Naive thymus-derived CD8-positive, alpha-beta T cell (primary cell): ENCODE measurements at regions not wholly inside any gene's neighbourhood (a gene's known extent, or its start where the extent isn't known, plus 50 kb on each side); places are given as distances from the start of the nearest gene placed in this dataset.

Source experiments
- ATAC-seq, 2 donors: fragments of 150-1000 bp; cut with Tn5 transposase in 1 of 2; sonication (Bioruptor Pico), chemical (Tn5 transposase) in 1 of 2; 1 replicate in 1 of 2; 2 replicates in 1 of 2; pipeline ENCODE4 v1.10.0; 2021; ENCODE audit warnings: mild to moderate bottlenecking in 2 of 2, moderate library complexity in 2 of 2
- POLR2A ChIA-PET: fragments of 350-600 bp; sonication (Branson Sonifier 250); formaldehyde crosslinking; loops from one replicate; lab custom pipeline; 2021; ENCODE audit warnings: antibody characterized with exemption; lab: Charles Lee
- DNase-seq, 10 donors: peaks; one replicate each; pipeline versions ENCODE4 v3.0.0 to v3.0.0-alpha.2; 2020 to 2022
- H3K27ac Mint-ChIP-seq, 10 donors: one replicate each; pipeline ENCODE4 v1.8.0; 2020 to 2022; ENCODE audit warnings: mild to moderate bottlenecking in 10 of 10, mixed read lengths in 10 of 10, moderate library complexity in 4 of 10, inconsistent platforms in 1 of 10
- H3K27me3 Mint-ChIP-seq, 5 donors: one replicate each; pipeline ENCODE4 v1.8.0; 2021 to 2022; ENCODE audit warnings: mixed read lengths in 5 of 5
- H3K36me3 Mint-ChIP-seq, 3 donors: one replicate each; pipeline ENCODE4 v1.8.0; 2020 to 2022; ENCODE audit warnings: mixed read lengths in 3 of 3, mild to moderate bottlenecking in 2 of 3, inconsistent platforms in 1 of 3
- H3K4me1 Mint-ChIP-seq, 4 donors: one replicate each; pipeline ENCODE4 v1.8.0; 2021 to 2022; ENCODE audit warnings: mixed read lengths in 4 of 4
- H3K4me3 Mint-ChIP-seq, 10 donors: one replicate each; pipeline ENCODE4 v1.8.0; 2020 to 2022; ENCODE audit warnings: mild to moderate bottlenecking in 10 of 10, mixed read lengths in 10 of 10, moderate library complexity in 6 of 10, inconsistent platforms in 1 of 10
- H3K9me3 Mint-ChIP-seq, 9 donors: one replicate each; pipeline ENCODE4 v1.8.0; 2020 to 2022; ENCODE audit warnings: mixed read lengths in 9 of 9, mild to moderate bottlenecking in 3 of 9, inconsistent platforms in 1 of 9, moderate library complexity in 1 of 9

DNA sequence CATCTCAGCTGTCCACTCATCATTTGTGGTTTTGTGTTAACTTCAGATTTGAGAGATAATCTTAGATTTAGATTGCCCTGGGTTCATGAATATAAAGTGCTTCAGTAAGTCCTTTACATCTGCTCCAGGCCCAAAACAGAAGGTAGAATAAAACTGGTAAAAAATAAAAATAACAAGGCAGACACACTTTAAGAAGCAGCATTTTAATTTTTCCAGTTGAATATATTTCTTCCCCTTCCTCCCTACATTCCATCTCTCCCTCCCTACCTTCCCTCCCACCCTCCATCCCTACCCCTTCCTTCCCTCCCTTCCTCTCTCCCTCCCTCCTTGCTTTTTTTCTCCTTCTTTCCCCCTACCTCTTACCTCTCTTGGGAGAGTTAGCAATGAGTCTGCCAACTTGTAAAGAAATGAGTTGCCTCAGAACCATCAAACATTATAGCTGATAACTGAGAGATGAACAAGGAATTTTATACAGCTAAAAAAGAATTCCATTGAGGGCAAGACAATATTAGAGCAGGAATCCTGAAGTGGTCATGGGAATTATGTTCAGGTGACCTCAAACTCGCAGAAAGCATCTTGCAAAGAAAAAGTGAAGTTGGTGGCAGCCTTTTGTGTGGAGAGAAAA is 145.0 kb upstream of the SOX4 start:
- Mint-ChIP-seq H3K4me1 (peaks cover 0 to 4% (median 0%) of the 10 kb centered on the region in 4 donors), H3K27me3 (peaks cover 0 to 8% (median 1%) of the 10 kb centered on the region in 5 donors), H3K9me3 (no peaks in the 10 kb centered on the region), H3K36me3 (no peaks in the 10 kb centered on the region), H3K4me3 (no peak overlapping the region), H3K27ac (no peak overlapping the region)
- no peak for DNase-seq
- POLR2A ChIA-PET: no interaction called here
- ATAC-seq: no peak

DNA sequence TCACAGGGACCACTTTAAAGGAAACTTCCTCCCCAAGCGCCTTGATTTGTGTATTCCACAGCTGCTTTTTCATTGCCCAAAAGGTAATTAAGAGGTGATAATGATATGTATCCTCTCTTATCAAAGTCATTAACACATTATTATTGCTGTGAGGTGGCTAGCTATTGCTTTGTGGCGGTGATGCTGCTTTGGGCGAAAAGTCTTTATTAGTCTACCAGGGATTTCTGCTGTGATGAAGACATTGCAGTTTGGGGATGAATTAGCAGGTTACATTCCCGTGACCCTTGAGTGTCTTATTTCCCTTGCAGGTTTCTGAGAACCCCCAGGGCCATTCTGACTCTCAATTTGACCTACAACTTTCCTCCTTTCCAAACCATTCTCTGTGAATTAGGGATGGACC is 143.4 kb upstream of the SOX4 start:
- Mint-ChIP-seq H3K27ac (no peak overlapping the region), H3K36me3 (no peaks in the 10 kb centered on the region), H3K4me3 (no peak overlapping the region), H3K9me3 (no peaks in the 10 kb centered on the region), H3K27me3 (peaks cover 0 to 7% (median 1%) of the 10 kb centered on the region in 5 donors), H3K4me1 (peaks cover 0 to 2% (median 0%) of the 10 kb centered on the region in 4 donors)
- DNase-seq: no peak
- POLR2A ChIA-PET: no interaction called here
- no peak for ATAC-seq

DNA sequence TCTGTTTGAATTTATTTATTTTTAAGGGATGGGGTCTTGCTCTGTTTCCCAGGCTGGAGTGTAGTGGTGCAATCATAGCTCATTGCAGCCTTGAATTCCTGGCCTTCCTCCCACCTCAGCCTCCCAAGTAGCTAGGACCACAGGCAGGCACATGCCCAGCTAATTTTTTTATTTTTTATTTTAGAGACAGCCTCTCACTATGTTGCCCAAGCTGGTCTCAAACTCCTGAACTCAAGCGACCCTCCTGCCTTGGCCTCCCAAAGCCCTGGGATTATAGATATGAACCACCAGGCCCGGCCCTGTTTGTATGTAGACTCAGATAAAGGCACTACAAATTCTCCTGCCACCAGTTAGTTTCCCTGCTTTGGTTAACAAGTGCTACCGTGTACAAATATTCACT is 142.9 kb upstream of the SOX4 start:
- no peaks in the 10 kb centered on the region for H3K9me3 Mint-ChIP-seq
- ATAC-seq (no peak), DNase-seq (no peak)
- peaks cover 0 to 6% (median 1%) of the 10 kb centered on the region in 5 donors for H3K27me3 Mint-ChIP-seq
- no peak overlapping the region for H3K4me3 Mint-ChIP-seq
- H3K36me3 Mint-ChIP-seq: no peaks in the 10 kb centered on the region
- H3K4me1 Mint-ChIP-seq: no peaks in the 10 kb centered on the region
- H3K27ac Mint-ChIP-seq: no peak overlapping the region
- POLR2A ChIA-PET: no interaction called here

DNA sequence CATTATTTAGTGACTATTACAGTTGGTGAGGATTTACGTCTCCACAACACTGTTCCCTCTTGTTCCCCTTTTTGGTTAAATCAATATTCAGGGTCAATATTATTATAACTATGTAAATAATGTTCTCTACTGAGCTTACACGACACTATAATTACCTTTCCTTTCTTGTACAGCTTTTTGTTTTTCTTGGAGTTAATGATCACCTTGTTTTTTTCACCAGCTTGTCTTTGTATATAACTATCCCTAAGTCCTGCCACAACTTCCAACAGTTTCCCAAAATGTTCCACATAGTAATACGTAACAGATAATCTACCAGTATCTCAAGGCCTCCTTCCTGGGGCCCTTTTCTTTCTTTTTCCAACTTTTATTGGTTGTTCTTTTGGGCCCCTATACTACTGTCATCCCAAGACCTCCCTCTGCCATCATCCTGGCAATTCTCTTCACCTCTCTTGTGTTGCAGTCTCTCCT is 142.0 kb upstream of the SOX4 start:
- POLR2A ChIA-PET: no interaction called here
- peaks cover 0 to 8% (median 1%) of the 10 kb centered on the region in 5 donors for H3K27me3 Mint-ChIP-seq
- H3K4me1 Mint-ChIP-seq: no peaks in the 10 kb centered on the region
- no peak overlapping the region for H3K4me3 Mint-ChIP-seq
- H3K36me3 Mint-ChIP-seq: no peaks in the 10 kb centered on the region
- H3K27ac Mint-ChIP-seq: no peak overlapping the region
- ATAC-seq (no peak), DNase-seq (no peak)
- no peaks in the 10 kb centered on the region for H3K9me3 Mint-ChIP-seq

DNA sequence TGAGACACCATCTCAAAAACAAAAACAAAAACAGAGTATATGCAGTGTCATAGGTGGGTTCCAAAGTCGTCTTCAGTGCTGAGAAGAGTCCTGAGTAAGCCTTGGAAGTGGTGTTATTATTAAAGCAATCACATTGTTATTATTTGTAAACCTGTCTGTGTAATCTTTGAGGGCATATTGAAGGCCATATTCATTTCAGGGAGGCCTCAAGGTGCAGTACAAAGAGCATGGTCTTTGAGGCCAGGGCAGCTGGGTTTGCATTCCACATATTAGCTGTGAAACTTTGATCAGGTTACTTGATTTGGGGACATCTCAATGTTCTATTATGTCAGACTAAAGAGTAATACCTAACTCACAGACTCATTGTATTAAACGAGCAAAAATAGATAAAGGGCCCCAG is 139.3 kb upstream of the SOX4 start:
- no peaks in the 10 kb centered on the region for H3K4me1 Mint-ChIP-seq
- ATAC-seq (no peak), DNase-seq (no peak)
- H3K27me3 Mint-ChIP-seq: peaks cover 0 to 8% (median 1%) of the 10 kb centered on the region in 5 donors
- H3K36me3 Mint-ChIP-seq: no peaks in the 10 kb centered on the region
- POLR2A ChIA-PET: no interaction called here
- H3K27ac Mint-ChIP-seq: no peak overlapping the region
- H3K9me3 Mint-ChIP-seq: no peaks in the 10 kb centered on the region
- H3K4me3 Mint-ChIP-seq: no peak overlapping the region

DNA sequence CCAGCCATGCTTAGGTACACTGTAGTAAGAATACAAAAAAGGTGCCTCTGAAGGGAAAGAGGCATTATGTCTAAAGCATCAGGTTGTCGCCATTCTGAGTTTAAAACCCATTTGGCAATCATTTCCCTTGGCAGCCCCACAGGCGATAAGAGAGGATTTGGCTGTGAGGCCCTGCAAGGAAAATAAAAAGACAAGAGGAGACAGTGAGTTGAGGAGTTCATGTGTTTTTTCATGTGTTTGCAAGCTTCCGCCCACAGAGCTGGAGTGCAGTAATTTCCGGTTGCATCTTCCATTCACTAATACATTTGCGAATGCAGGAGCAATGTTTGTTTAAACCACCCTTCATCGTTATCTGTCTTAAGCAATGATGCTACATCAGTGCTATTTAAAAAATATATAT is 138.5 kb upstream of the SOX4 start:
- ATAC-seq (no peak), DNase-seq (no peak)
- Mint-ChIP-seq H3K4me1 (no peaks in the 10 kb centered on the region), H3K27ac (no peak overlapping the region), H3K27me3 (peaks cover 0 to 11% (median 1%) of the 10 kb centered on the region in 5 donors), H3K36me3 (no peaks in the 10 kb centered on the region), H3K9me3 (no peaks in the 10 kb centered on the region), H3K4me3 (no peak overlapping the region)
- POLR2A ChIA-PET: no interaction called here

DNA sequence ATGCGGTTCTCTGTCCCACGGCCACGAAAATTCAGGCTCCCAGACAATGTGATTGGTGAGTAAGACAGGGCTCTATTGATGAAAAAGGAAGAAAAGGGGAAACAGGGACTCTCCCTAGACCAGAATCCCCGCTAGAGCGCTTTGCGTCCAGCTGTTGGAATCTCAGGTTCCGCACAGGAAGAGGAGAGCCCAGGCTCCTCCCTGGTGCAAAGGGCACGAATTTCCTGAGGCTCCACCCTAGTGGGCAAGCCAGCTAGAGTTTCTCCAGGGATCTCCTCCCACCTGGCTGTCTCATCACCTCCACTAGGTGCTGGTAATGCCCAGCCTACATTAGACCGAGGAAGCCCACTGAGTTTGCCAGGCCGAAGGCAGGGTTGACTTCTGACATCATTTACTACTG is 135.9 kb upstream of the SOX4 start:
- no peak for ATAC-seq
- POLR2A ChIA-PET: no interaction called here
- Mint-ChIP-seq H3K27ac (no peak overlapping the region), H3K27me3 (peaks cover 0 to 8% (median 1%) of the 10 kb centered on the region in 5 donors), H3K9me3 (peaks cover 0 to 1% (median 0%) of the 10 kb centered on the region in 9 donors), H3K36me3 (no peaks in the 10 kb centered on the region), H3K4me1 (no peaks in the 10 kb centered on the region), H3K4me3 (no peak overlapping the region)
- DNase-seq: no peak

DNA sequence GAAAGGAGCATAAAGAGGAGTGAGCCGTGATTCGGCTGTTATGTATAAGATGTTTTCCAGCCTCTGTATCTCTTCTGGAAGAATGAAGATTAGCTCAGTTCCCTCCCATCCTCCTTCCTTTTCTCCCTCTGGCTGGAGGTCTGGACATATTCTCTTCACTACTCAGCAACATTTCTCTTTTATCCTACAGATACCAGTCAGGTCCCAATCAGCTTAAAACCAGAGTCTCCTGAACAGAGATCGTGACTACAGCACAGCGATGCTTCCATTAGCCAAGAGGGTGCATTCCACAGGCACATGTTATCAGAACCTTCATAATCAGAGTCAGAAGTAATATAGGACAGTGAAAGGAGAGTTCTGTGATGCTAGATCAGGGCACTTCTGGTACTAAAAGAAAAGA is 133.9 kb upstream of the SOX4 start:
- Mint-ChIP-seq H3K4me1 (no peaks in the 10 kb centered on the region), H3K9me3 (peaks cover 0 to 1% (median 0%) of the 10 kb centered on the region in 9 donors), H3K4me3 (no peak overlapping the region), H3K27ac (no peak overlapping the region), H3K27me3 (peaks cover 0 to 7% (median 1%) of the 10 kb centered on the region in 5 donors), H3K36me3 (no peaks in the 10 kb centered on the region)
- POLR2A ChIA-PET: no interaction called here
- DNase-seq (no peak), ATAC-seq (no peak)

DNA sequence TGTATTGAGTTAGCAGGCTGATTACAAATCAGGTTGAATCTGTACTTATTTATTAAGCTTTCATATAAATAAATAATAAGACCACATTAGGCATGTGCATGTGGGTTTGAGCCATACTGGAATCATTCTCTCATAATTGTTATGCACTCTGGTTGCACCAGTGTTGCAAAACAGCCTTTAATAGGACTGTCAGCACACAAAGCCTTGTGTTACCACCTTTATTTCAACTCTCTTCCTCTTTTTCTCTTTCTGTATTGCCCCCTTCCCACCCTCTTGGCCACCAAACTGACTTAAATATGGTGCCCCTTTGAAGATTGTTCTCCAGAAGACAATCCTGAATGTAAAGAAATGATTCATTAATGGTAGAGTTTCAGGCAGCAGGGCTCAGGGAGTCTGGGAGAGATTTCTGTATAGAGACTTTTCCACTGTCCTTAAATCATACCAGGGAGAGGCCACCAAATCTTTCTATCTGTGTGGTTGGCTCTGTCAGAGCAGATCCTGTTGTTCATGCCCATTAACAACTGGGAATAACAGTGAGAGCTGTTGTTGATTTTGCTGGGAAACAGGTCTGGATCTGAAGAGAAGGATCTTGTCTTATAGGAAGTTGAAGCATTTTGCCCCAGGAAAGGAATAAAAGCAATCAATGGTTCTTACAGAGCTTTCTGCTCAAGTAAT is 131.6 kb upstream of the SOX4 start:
- POLR2A ChIA-PET: no interaction called here
- Mint-ChIP-seq H3K36me3 (no peaks in the 10 kb centered on the region), H3K27ac (no peak overlapping the region), H3K9me3 (peaks cover 0 to 1% (median 0%) of the 10 kb centered on the region in 9 donors), H3K4me1 (no peaks in the 10 kb centered on the region), H3K4me3 (no peak overlapping the region), H3K27me3 (peaks cover 0 to 8% (median 0%) of the 10 kb centered on the region in 5 donors)
- ATAC-seq (no peak), DNase-seq (no peak)

DNA sequence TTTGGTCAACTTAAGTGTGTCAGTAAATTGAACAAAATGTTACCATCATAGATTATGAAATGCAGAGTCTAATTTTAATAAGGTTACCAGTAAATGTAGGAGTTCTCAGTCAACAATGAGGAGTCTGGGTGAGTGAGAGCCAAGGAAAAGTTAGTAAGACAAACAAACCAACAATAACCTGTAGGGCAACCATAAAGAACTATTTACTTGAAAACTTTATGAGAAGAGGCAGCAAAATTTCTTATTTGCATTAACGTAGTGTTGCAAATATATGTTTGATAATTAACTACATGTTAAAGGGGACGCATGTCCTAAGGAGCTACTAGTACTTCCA is 131.1 kb upstream of the SOX4 start:
- peaks cover 0 to 1% (median 0%) of the 10 kb centered on the region in 9 donors for H3K9me3 Mint-ChIP-seq
- POLR2A ChIA-PET: no interaction called here
- DNase-seq: no peak
- peaks cover 0 to 8% (median 0%) of the 10 kb centered on the region in 5 donors for H3K27me3 Mint-ChIP-seq
- H3K36me3 Mint-ChIP-seq: no peaks in the 10 kb centered on the region
- no peak for ATAC-seq
- no peak overlapping the region for H3K4me3 Mint-ChIP-seq
- no peak overlapping the region for H3K27ac Mint-ChIP-seq
- H3K4me1 Mint-ChIP-seq: no peaks in the 10 kb centered on the region

DNA sequence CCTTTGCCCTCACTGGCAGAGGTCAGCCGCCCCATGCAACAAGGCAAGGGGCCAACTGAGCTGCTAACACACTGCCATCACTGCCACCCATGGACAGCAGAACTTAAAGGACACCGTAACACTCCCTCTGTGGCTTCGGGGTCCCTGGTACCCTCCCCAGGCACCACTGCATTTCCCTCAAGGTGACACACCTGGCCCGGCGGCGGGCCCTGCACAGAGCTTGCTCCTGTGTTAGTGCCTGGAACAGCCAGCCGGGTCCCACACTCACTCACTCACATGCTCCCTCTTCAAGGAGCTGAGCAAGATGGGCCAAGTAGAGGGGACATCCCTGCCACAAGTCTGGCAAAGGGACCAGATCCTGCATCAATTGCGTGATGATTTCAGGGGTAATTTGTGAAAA is 126.5 kb upstream of the SOX4 start:
- Mint-ChIP-seq H3K27me3 (peaks cover 0 to 5% (median 0%) of the 10 kb centered on the region in 5 donors), H3K27ac (no peak overlapping the region), H3K4me3 (no peak overlapping the region), H3K36me3 (no peaks in the 10 kb centered on the region), H3K9me3 (no peaks in the 10 kb centered on the region), H3K4me1 (no peaks in the 10 kb centered on the region)
- ATAC-seq (no peak), DNase-seq (no peak)
- POLR2A ChIA-PET: no interaction called here

DNA sequence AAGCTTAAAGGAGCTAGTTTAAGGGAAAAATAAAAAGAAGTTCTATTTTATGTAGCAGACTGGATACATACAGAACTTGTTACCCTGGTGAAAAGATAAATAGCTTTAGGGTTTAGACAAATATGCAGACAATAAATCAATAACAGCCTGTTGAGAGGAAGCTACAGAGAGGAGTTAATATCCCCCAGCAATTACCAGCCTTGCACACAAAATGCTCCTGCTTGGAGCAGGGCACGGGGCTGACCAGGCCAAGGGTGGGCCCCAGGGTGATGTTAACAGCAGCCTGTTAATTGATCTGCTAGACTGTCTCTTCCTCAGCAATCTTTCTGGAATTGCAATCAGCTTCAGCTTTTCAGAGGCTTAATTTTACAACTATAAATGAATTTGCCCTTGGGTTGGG is 125.1 kb upstream of the SOX4 start:
- H3K4me1 Mint-ChIP-seq: no peaks in the 10 kb centered on the region
- no peak overlapping the region for H3K4me3 Mint-ChIP-seq
- POLR2A ChIA-PET: no interaction called here
- no peaks in the 10 kb centered on the region for H3K9me3 Mint-ChIP-seq
- H3K27me3 Mint-ChIP-seq: peaks cover 0 to 5% (median 0%) of the 10 kb centered on the region in 5 donors
- DNase-seq (no peak), ATAC-seq (no peak)
- no peak overlapping the region for H3K27ac Mint-ChIP-seq
- no peaks in the 10 kb centered on the region for H3K36me3 Mint-ChIP-seq

DNA sequence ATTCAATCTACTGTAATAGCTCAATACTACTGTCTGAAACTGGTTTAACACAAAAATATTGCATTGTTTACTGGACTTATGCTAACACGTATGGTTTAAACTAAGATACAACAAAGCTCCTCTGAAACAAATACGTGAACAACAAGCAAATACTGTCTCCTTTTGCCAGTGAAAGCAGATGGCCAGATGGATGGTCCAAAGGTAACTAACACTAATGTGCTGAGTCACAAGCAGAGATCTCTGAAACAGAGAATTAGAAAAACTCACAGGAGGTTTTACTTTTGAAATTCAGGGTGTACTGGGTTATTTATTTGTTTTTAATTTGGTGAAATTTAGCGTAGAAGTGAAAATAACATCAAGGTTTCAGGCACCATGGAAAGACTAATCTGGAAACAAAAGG is 124.3 kb upstream of the SOX4 start:
- Mint-ChIP-seq H3K9me3 (no peaks in the 10 kb centered on the region), H3K27ac (no peak overlapping the region), H3K27me3 (peaks cover 0 to 6% (median 0%) of the 10 kb centered on the region in 5 donors), H3K36me3 (no peaks in the 10 kb centered on the region), H3K4me3 (no peak overlapping the region), H3K4me1 (no peaks in the 10 kb centered on the region)
- no peak for ATAC-seq
- no peak for DNase-seq
- POLR2A ChIA-PET: no interaction called here

DNA sequence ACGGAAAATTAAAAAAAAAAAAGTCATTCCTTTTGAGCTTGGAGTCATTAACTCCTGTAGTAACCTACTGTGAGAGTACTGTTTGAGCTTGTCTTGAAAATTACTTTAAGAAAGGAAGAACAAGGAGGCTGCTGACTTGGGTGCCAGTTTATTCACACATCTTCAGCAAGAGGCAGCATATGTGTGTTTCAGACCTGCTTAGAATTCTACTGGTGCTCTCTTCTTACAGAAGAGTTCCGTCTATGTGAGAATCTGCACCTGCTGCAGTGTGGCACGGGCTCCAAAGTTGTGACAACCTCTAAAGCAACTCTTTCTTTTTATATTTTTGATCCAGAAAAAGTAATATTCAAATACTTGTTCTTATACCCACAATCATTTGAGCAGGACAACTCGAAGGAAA is 117.4 kb upstream of the SOX4 start:
- Mint-ChIP-seq H3K4me1 (no peaks in the 10 kb centered on the region), H3K4me3 (no peak overlapping the region), H3K27me3 (peaks cover 0 to 16% (median 7%) of the 10 kb centered on the region in 5 donors), H3K36me3 (no peaks in the 10 kb centered on the region), H3K9me3 (no peaks in the 10 kb centered on the region), H3K27ac (no peak overlapping the region)
- POLR2A ChIA-PET: no interaction called here
- DNase-seq (no peak), ATAC-seq (no peak)
